ENCODE measurements at regions not wholly inside any gene's neighbourhood (a gene's known extent, or its start where the extent isn't known, plus 50 kb on each side); places are given as distances from the start of the nearest gene placed in this dataset.
"Not testable (repeated sequence)": the region's sequence is repeated elsewhere in the genome, so short reads cannot be mapped to it uniquely, and the experiment has no call there.

- no peak for DNase-seq
Measured at GRCh38 chr9:95729046-95729445, 146.4 kb upstream of the ERCC6L2 start.

GRCh38 chr9:95727947-95728520, 147.5 kb upstream of the ERCC6L2 start:
- no peak for DNase-seq

- peak; percentile 31 for DNase-seq
Measured at GRCh38 chr9:95726756-95727155, 148.7 kb upstream of the ERCC6L2 start.

- DNase-seq = no peak
Measured at GRCh38 chr9:95725045-95725444, 150.4 kb upstream of the ERCC6L2 start.

GRCh38 chr9:95724253-95724991, 151.1 kb upstream of the ERCC6L2 start:
- peak; percentile 90 for DNase-seq

GRCh38 chr9:95722141-95722540, 153.3 kb upstream of the ERCC6L2 start:
- no peak for DNase-seq

- DNase-seq = no peak
Measured at GRCh38 chr9:95721061-95721531, 154.4 kb upstream of the ERCC6L2 start.

GRCh38 chr9:95720496-95720895, 155.0 kb upstream of the ERCC6L2 start:
- no peak for DNase-seq

GRCh38 chr9:95719354-95719753, 156.1 kb upstream of the ERCC6L2 start:
- no peak for DNase-seq

GRCh38 chr9:95718263-95718662, 157.2 kb upstream of the ERCC6L2 start:
- no peak for DNase-seq

GRCh38 chr9:95715868-95716435, 159.5 kb upstream of the ERCC6L2 start:
- DNase-seq = no peak

- no peak for DNase-seq
Measured at GRCh38 chr9:95710446-95710845, 165.0 kb upstream of the ERCC6L2 start.

GRCh38 chr9:95696701-95697100, 178.8 kb upstream of the ERCC6L2 start:
- no peak for DNase-seq

- DNase-seq = no peak
Measured at GRCh38 chr9:95691435-95691834, 174.7 kb upstream of the PTCH1 start.

GRCh38 chr9:95689669-95690068, 172.9 kb upstream of the PTCH1 start:
- no peak for DNase-seq

GRCh38 chr9:95684516-95684915, 167.7 kb upstream of the PTCH1 start:
- DNase-seq = no peak

- DNase-seq = not testable (repeated sequence)
Measured at GRCh38 chr9:95680306-95680705, 163.5 kb upstream of the PTCH1 start.

- DNase-seq = no peak
Measured at GRCh38 chr9:95679874-95680273, 163.1 kb upstream of the PTCH1 start.

GRCh38 chr9:95678759-95679158, 162.0 kb upstream of the PTCH1 start:
- DNase-seq = no peak

- DNase-seq = no peak
Measured at GRCh38 chr9:95670122-95670521, 153.4 kb upstream of the PTCH1 start.

GRCh38 chr9:95669253-95669652, 152.5 kb upstream of the PTCH1 start:
- no peak for DNase-seq

GRCh38 chr9:95667789-95668188, 151.0 kb upstream of the PTCH1 start:
- no peak for DNase-seq

GRCh38 chr9:95666785-95667155, 150.0 kb upstream of the PTCH1 start:
- no peak for DNase-seq

GRCh38 chr9:95666096-95666784, 149.5 kb upstream of the PTCH1 start:
- DNase-seq = no peak
